Epidermal melanocyte (primary cell): ENCODE measurements at regions not wholly inside any gene's neighbourhood (a gene's known extent, or its start where the extent isn't known, plus 50 kb on each side); places are given as distances from the start of the nearest gene placed in this dataset.

Source experiments
- DNase-seq: peaks from one replicate; pipeline ENCODE4 v3.0.0; 2011; ENCODE audit warnings: low spot score; ENCODE audit not compliant: insufficient read length

DNA sequence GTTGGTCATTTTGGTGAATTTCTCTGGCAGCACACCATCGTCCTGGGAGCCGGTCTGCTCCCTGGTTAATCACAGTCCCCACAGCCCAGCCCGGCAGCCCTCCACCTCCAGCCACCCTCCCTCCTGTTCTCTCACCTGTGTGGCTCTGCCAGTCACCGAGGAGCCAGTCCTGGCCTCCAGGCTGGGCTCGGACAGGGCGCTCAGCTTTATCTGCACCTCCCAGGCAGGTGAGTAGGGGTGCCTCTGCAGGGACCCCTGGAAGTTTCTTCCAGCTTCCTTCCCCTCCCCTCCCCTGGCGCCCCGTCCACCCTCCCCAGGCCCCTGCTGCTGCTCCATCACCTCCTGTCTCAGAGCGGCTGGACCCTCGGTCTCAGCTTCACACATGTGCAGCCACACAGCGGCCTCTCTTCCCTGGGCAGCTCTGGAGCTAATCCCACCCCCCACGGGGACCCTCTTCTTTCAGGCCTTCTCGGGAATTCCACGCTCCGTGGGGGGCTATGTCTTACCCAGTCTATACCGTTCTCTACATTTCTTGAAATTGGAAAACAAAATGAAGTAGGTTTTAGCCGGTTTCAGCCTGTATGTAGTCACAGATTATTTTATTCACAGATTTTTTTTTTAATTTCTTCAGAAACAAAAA, 213.9 kb upstream of the PPP2R2D start:
- no peak for DNase-seq

DNA sequence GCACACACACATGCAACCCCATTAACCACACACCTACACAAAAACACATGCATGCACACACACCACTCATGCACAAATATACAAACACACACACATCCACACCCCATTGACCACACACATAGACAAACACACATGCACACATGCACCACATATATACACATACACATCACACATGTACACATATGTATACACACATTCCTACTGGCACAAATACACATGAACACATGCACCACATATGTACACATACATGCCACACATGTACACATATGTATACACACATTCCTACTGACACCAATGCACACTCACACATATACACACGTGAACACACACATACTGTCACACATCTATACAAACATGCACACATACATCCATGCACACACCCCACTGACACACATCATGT, 212.5 kb upstream of the PPP2R2D start:
- DNase-seq: no peak

GRCh38 chr10:131689016-131689415, 211.8 kb upstream of the PPP2R2D start:
- DNase-seq: no peak

DNA sequence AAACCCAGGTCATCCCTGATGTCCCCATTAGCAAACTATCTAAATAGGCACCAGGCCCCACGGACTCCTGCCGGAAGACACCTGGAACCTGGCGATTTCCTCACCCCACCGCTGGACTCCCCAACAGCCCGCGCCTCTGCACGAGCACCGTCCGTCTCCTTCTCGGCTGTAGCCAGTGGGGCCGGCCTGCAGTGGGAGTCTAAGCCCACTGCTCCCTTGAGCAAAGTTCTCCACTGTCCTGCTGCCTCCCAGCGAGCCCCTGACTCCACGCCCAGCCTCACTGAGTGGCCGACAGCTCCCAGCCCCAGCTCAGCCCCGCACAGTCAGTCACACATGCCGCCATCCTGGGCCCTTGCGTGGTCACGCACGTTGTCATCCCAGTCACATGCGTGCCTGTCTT, 211.3 kb upstream of the PPP2R2D start:
- DNase-seq: no peak

GRCh38 chr10:131689954-131690757, 210.7 kb upstream of the PPP2R2D start:
- DNase-seq: no peak

DNA sequence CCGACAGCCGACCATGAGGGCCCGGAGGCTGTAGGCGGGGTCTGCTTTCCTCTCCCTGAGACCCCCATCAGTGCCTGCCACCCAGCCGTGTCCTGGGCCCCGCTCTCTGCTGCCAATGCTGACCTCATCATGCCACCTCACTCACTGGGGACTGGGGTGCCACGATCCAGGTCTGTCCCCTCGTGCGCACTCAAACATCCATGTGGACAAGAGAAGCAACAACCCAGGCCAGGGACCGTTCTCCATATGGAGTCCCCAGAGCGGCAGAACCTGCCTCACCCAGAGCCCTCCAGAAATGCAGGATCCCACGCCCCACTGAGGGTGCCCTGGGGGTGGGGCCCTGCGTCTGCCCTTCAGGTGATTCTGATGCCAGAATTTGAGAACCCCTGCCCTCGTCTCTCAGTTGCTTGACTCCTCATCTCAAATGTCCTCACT, 210.0 kb upstream of the PPP2R2D start:
- DNase-seq: no peak

GRCh38 chr10:131691481-131692090, 209.2 kb upstream of the PPP2R2D start:
- DNase-seq: no peak

GRCh38 chr10:131692176-131692575, 208.6 kb upstream of the PPP2R2D start:
- no peak for DNase-seq

GRCh38 chr10:131692686-131693334, 208.0 kb upstream of the PPP2R2D start:
- no peak for DNase-seq

DNA sequence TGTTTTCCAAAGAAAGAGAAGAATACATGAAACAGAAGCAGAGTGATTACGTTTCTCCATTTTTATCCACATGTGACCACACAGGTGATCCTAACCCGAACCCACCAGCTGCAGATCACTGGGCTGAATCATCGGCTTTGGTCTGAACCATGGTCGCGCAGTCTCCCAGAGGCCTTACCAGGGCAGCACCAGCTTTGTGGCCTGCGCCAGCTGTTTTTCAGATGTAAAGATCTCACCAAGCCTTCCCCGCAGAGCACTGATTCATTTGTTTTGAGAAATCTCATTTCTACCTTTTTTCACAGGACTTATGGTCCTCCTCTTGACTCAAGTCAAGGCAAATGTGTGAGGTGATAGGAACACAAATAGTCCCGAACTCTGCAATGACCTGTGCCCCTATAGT, 207.0 kb upstream of the PPP2R2D start:
- DNase-seq: no peak

- DNase-seq: no peak
These were observed 206.5 kb upstream of the PPP2R2D start for GRCh38 chr10:131694168-131694780.

DNA sequence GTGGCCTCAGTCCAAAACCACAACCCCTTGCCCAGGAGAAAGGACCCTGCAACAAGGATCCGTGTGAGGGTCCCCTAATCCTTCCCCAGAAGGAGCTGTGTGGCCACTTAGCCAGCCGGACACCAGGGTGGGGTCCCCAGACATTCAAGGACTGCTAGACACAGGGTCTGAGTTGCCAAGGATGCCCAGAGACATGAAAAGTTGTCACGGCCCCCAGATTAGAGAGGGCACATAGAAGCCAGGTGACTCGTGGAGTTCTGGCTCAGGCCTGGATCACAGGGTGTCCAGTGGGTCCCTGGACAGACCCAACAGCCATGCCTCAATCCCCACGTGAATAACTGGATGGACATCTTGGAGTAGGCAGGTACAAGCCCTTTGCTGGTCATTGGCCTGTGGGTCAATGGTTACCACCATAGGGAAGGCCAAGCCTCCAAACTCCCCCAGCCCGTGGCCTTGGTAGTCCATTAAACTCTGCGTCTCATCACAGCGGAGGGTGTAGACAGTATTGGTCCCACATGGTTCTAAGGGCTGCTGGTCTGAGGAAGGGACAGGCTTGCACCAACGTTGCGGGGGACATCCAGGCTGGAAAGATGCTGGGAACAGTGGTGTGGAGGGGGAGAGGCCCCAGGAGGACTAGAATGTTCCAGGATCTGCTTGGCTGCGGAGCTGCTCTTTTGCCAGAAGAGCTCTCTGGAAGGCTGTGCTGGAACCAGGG, 205.9 kb upstream of the PPP2R2D start:
- no peak for DNase-seq

- no peak for DNase-seq
These were observed 205.2 kb upstream of the PPP2R2D start for GRCh38 chr10:131695496-131696165.

GRCh38 chr10:131697476-131698128, 203.2 kb upstream of the PPP2R2D start:
- no peak for DNase-seq

GRCh38 chr10:131698232-131698631, 202.6 kb upstream of the PPP2R2D start:
- no peak for DNase-seq

- DNase-seq: no peak
These were observed 201.8 kb upstream of the PPP2R2D start for GRCh38 chr10:131698986-131699385.

- DNase-seq: no peak
These were observed 200.8 kb upstream of the PPP2R2D start for GRCh38 chr10:131700032-131700431.

- DNase-seq: no peak
These were observed 200.3 kb upstream of the PPP2R2D start for GRCh38 chr10:131700506-131700905.

- DNase-seq: no peak
These were observed 199.5 kb upstream of the PPP2R2D start for GRCh38 chr10:131701131-131701947.
